ENCODE measurements at regions not wholly inside any gene's neighbourhood (a gene's known extent, or its start where the extent isn't known, plus 50 kb on each side); places are given as distances from the start of the nearest gene placed in this dataset.

- TF ChIP-seq CTCF (IDR thresholded peaks at IDR 0.05; ENCODE audit: low read length) (no peak), EZH2 (IDR thresholded peaks at IDR 0.05; ENCODE audit: borderline replicate concordance, low read length) (no peak)
Observed at GRCh38 chr5:163281512-163281911, 155.9 kb upstream of the CCNG1 start.

Data from OCI-LY1 (cell line).